H9 (cell line): ENCODE measurements at regions not wholly inside any gene's neighbourhood (a gene's known extent, or its start where the extent isn't known, plus 50 kb on each side); places are given as distances from the start of the nearest gene placed in this dataset.

Experiments used
- DNase-seq: peaks from one replicate; pipeline ENCODE4 v3.0.0-alpha.2; 2017
- H2AFZ ChIP-seq: one replicate; pipeline ENCODE4 v1.6.1; 2013; ENCODE audit warnings: mild to moderate bottlenecking, low read length, control low read depth, moderate library complexity
- H2AK5ac ChIP-seq: 2 replicates; pipeline ENCODE4 v1.6.1; 2013; ENCODE audit warnings: low read length, control low read depth, mixed read lengths; ENCODE audit not compliant: insufficient read length
- H2BK120ac ChIP-seq: one replicate; pipeline ENCODE4 v1.6.1; 2013; ENCODE audit warnings: low read depth, mild to moderate bottlenecking, low read length, control low read depth, inconsistent platforms; ENCODE audit not compliant: poor library complexity, severe bottlenecking
- H2BK12ac ChIP-seq: 2 replicates; pipeline ENCODE4 v1.6.1; 2013; ENCODE audit warnings: low read length, control low read depth, mixed read lengths, low read depth; ENCODE audit not compliant: insufficient read length
- H2BK15ac ChIP-seq: 2 replicates; pipeline ENCODE4 v1.6.1; 2013; ENCODE audit warnings: low read depth, low read length, control low read depth
- H2BK20ac ChIP-seq: one replicate; pipeline ENCODE4 v1.6.1; 2013; ENCODE audit warnings: low read depth, mild to moderate bottlenecking, low read length, control low read depth, inconsistent platforms; ENCODE audit not compliant: poor library complexity, severe bottlenecking
- H2BK5ac ChIP-seq: 2 replicates; pipeline ENCODE4 v1.6.1; 2013; ENCODE audit warnings: low read length, control low read depth, mixed read lengths; ENCODE audit not compliant: insufficient read length
- H3K14ac ChIP-seq: 2 replicates; pipeline ENCODE4 v1.6.1; 2013; ENCODE audit warnings: low read length, control low read depth; ENCODE audit not compliant: insufficient read depth
- H3K18ac ChIP-seq: 2 replicates; pipeline ENCODE4 v1.6.1; 2013; ENCODE audit warnings: low read depth, mild to moderate bottlenecking, mixed read lengths, low read length, control low read depth; ENCODE audit not compliant: insufficient read length
- H3K23ac ChIP-seq: 2 replicates; pipeline ENCODE4 v1.6.1; 2013; ENCODE audit warnings: low read length, control low read depth, mixed read lengths, low read depth; ENCODE audit not compliant: insufficient read length
- H3K23me2 ChIP-seq: 2 replicates; pipeline ENCODE4 v1.6.1; 2013; ENCODE audit warnings: low read depth, mild to moderate bottlenecking, mixed read lengths, low read length, control low read depth; ENCODE audit not compliant: insufficient read length, poor library complexity, severe bottlenecking
- H3K27ac ChIP-seq: 2 replicates; pipeline ENCODE4 v1.5.1; 2013; ENCODE audit warnings: low read length, control low read depth, mixed read lengths, low read depth; ENCODE audit not compliant: insufficient read length
- H3K27me3 ChIP-seq: 2 replicates; pipeline ENCODE4 v1.6.1; 2013; ENCODE audit warnings: low read length, control low read depth, inconsistent platforms; ENCODE audit not compliant: insufficient read depth
- H3K4ac ChIP-seq: 2 replicates; pipeline ENCODE4 v1.6.1; 2013; ENCODE audit warnings: low read depth, mild to moderate bottlenecking, control low read depth, inconsistent platforms, low read length, moderate library complexity
- H3K4me1 ChIP-seq: 2 replicates; pipeline ENCODE4 v1.6.1; 2013; ENCODE audit warnings: low read length, control low read depth, inconsistent platforms; ENCODE audit not compliant: insufficient read depth
- H3K4me2 ChIP-seq: 2 replicates; pipeline ENCODE4 v1.6.1; 2013; ENCODE audit warnings: low read length, control low read depth, mixed read lengths; ENCODE audit not compliant: insufficient read length, insufficient read depth
- H3K56ac ChIP-seq: 2 replicates; pipeline ENCODE4 v1.6.1; 2013; ENCODE audit warnings: low read depth, mild to moderate bottlenecking, mixed read lengths, low read length, control low read depth; ENCODE audit not compliant: insufficient read length
- H3K79me1 ChIP-seq: 2 replicates; pipeline ENCODE4 v1.6.1; 2013; ENCODE audit warnings: low read depth, mild to moderate bottlenecking, moderate library complexity, low read length, control low read depth, inconsistent platforms; ENCODE audit not compliant: insufficient read depth, poor library complexity, severe bottlenecking
- H3K79me2 ChIP-seq: 2 replicates; pipeline ENCODE4 v1.6.1; 2013; ENCODE audit warnings: low read length, control low read depth, inconsistent platforms; ENCODE audit not compliant: insufficient read depth
- H3K9ac ChIP-seq: 2 replicates; pipeline ENCODE4 v1.6.1; 2013; ENCODE audit warnings: low read length, control low read depth, mixed read lengths; ENCODE audit not compliant: insufficient read length; ENCODE audit errors: extremely low read depth
- H3K9me3 ChIP-seq: one replicate; pipeline ENCODE4 v1.6.1; 2013; ENCODE audit warnings: low read depth, low read length, inconsistent platforms; ENCODE audit not compliant: control insufficient read depth
- H3T11ph ChIP-seq: one replicate; pipeline ENCODE4 v1.6.1; 2013; ENCODE audit warnings: mild to moderate bottlenecking, low read length, control low read depth, inconsistent platforms
- H4K20me1 ChIP-seq: one replicate; pipeline ENCODE4 v1.6.1; 2013; ENCODE audit not compliant: control insufficient read depth, insufficient read length, insufficient read depth
- H4K5ac ChIP-seq: 2 replicates; pipeline ENCODE4 v1.6.1; 2013; ENCODE audit warnings: low read depth, mild to moderate bottlenecking, mixed read lengths, low read length, control low read depth; ENCODE audit not compliant: insufficient read length
- H4K8ac ChIP-seq: replicated peaks from 2 replicates; pipeline ENCODE4 v1.6.1; 2013; ENCODE audit warnings: low read length, control low read depth, mixed read lengths, low read depth; ENCODE audit not compliant: insufficient read length
- H4K91ac ChIP-seq: 2 replicates; pipeline ENCODE4 v1.6.1; 2013; ENCODE audit warnings: low read depth, mild to moderate bottlenecking, moderate library complexity, mixed read lengths, low read length, control low read depth; ENCODE audit not compliant: insufficient read length
- H3K27ac Mint-ChIP-seq, 3 experiments: 2 replicates in 2 of 3; 3 replicates in 1 of 3; pipeline ENCODE4 v1.8.0; 2020 to 2021; ENCODE audit warnings: mixed read lengths in 3 of 3, mild to moderate bottlenecking in 1 of 3, moderate library complexity in 1 of 3
- H3K27me3 Mint-ChIP-seq: 2 replicates; pipeline ENCODE4 v1.8.0; 2021; ENCODE audit warnings: low read depth, mild to moderate bottlenecking, moderate library complexity, mixed read lengths
- H3K36me3 Mint-ChIP-seq, 3 experiments: 2 replicates in 2 of 3; 3 replicates in 1 of 3; pipeline ENCODE4 v1.8.0; 2020 to 2021; ENCODE audit warnings: low read depth in 3 of 3, mixed read lengths in 3 of 3; ENCODE audit not compliant: insufficient read depth in 1 of 3
- H3K4me1 Mint-ChIP-seq, 2 experiments: 2 replicates each; pipeline ENCODE4 v1.8.0; 2020; ENCODE audit warnings: mixed read lengths in 2 of 2
- H3K4me3 Mint-ChIP-seq, 2 experiments: 2 replicates in 1 of 2; 3 replicates in 1 of 2; pipeline ENCODE4 v1.8.0; 2020 to 2021; ENCODE audit warnings: mild to moderate bottlenecking in 2 of 2, mixed read lengths in 2 of 2, moderate library complexity in 1 of 2
- H3K9me3 Mint-ChIP-seq, 2 experiments: 2 replicates in 1 of 2; 3 replicates in 1 of 2; pipeline ENCODE4 v1.8.0; 2020; ENCODE audit warnings: mild to moderate bottlenecking in 2 of 2, mixed read lengths in 2 of 2, moderate library complexity in 1 of 2
- CTCF ChIP-seq: fragments of 200-600 bp; sonication (generic); conservative IDR thresholded peaks from 3 replicates; pipeline ENCODE4 v1.8.0; 2021; ENCODE audit warnings: antibody characterized with exemption, mild to moderate bottlenecking
- WGBS: extraction: QIAGEN DNeasy Blood & Tissue Kit; methylation state at CpG from one replicate; pipeline ENCODE4 v1.1.7; 2013; ENCODE audit warnings: missing lambda C conversion rate, low lambda C conversion rate, mixed read lengths; ENCODE audit not compliant: insufficient read length; ENCODE audit errors: extremely low coverage; 5-methylcytosine and 5-hydroxymethylcytosine counted together

GRCh38 chr6:98779618-98780017 lies 54.8 kb upstream of the POU3F2 start:
- H3T11ph ChIP-seq: no peak overlapping the region
- H3K27me3 ChIP-seq: no peaks in the 10 kb centered on the region; the same call in 1 of the 2 replicates
- H3K27ac ChIP-seq: no peak overlapping the region
- no peak overlapping the region for H2AFZ ChIP-seq
- no peak overlapping the region for H3K4me2 ChIP-seq
- H2AK5ac ChIP-seq: no peak overlapping the region
- H3K79me2 ChIP-seq: no peaks in the 10 kb centered on the region
- H2BK120ac ChIP-seq: no peak overlapping the region
- H2BK5ac ChIP-seq: no peak overlapping the region
- no peak overlapping the region for H2BK20ac ChIP-seq
- no peak overlapping the region for H4K5ac ChIP-seq
- H3K27ac Mint-ChIP-seq: no peak overlapping the region
- H3K36me3 Mint-ChIP-seq: no peaks in the 10 kb centered on the region
- no peak overlapping the region for H3K56ac ChIP-seq
- H3K4me1 ChIP-seq: no peaks in the 10 kb centered on the region
- H3K14ac ChIP-seq: no peak overlapping the region
- no peaks in the 10 kb centered on the region for H3K23me2 ChIP-seq
- H4K20me1 ChIP-seq: no peaks in the 10 kb centered on the region
- H2BK12ac ChIP-seq: no peak overlapping the region
- no peaks in the 10 kb centered on the region for H3K79me1 ChIP-seq
- H3K9me3 Mint-ChIP-seq: no peaks in the 10 kb centered on the region
- TF ChIP-seq CTCF: no peak
- 100% methylated on average over 1 of the region's 3 CpGs for WGBS
- H3K18ac ChIP-seq: no peak overlapping the region
- no peaks in the 10 kb centered on the region for H3K9me3 ChIP-seq
- no peak overlapping the region for H2BK15ac ChIP-seq
- no peak overlapping the region for H3K4me3 Mint-ChIP-seq
- peaks cover 5% of the 10 kb centered on the region; the same call in 1 of the 2 replicates for H3K27me3 Mint-ChIP-seq
- H3K4ac ChIP-seq: no peak overlapping the region
- no peak overlapping the region for H3K23ac ChIP-seq
- no peak for DNase-seq
- H4K8ac ChIP-seq: no peak overlapping the region
- peaks cover 14 to 15% of the 10 kb centered on the region in 2 experiments for H3K4me1 Mint-ChIP-seq
- H4K91ac ChIP-seq: no peak overlapping the region
- H3K9ac ChIP-seq: no peak overlapping the region
